GM18868 (cell line): ENCODE measurements at regions not wholly inside any gene's neighbourhood (a gene's known extent, or its start where the extent isn't known, plus 50 kb on each side); places are given as distances from the start of the nearest gene placed in this dataset.

Source experiments
- ATAC-seq: cut with Tn5 transposase; IDR thresholded peaks from one replicate; pipeline ENCODE4 v1.9.1; 2021; ENCODE audit warnings: mild to moderate bottlenecking, moderate library complexity; ENCODE audit not compliant: unreplicated experiment

GRCh38 chr13:82740442-82740841 is 1141.8 kb downstream of the SLITRK1 start:
- no peak for ATAC-seq

GRCh38 chr13:82739881-82740280 is 1142.4 kb downstream of the SLITRK1 start:
- no peak for ATAC-seq

- no peak for ATAC-seq
Observed at GRCh38 chr13:82729401-82729800, 1152.9 kb downstream of the SLITRK1 start.

GRCh38 chr13:82720986-82721385 is 1161.3 kb downstream of the SLITRK1 start:
- no peak for ATAC-seq

GRCh38 chr13:82719987-82720386 is 1162.3 kb downstream of the SLITRK1 start:
- ATAC-seq: no peak

- ATAC-seq: no peak
Observed at GRCh38 chr13:82717249-82717648, 1165.0 kb downstream of the SLITRK1 start.

- ATAC-seq: no peak
Observed at GRCh38 chr13:82713687-82714405, 1168.4 kb downstream of the SLITRK1 start.

GRCh38 chr13:82702513-82702912 is 1179.8 kb downstream of the SLITRK1 start:
- no peak for ATAC-seq

GRCh38 chr13:82701020-82701419 is 1181.3 kb downstream of the SLITRK1 start:
- no peak for ATAC-seq

- no peak for ATAC-seq
Observed at GRCh38 chr13:82698941-82699340, 1183.3 kb downstream of the SLITRK1 start.

- ATAC-seq: no peak
Observed at GRCh38 chr13:82698383-82698782, 1183.9 kb downstream of the SLITRK1 start.

- ATAC-seq: no peak
Observed at GRCh38 chr13:82693607-82694006, 1188.7 kb downstream of the SLITRK1 start.

GRCh38 chr13:82688400-82688994 is 1193.8 kb downstream of the SLITRK1 start:
- peak; percentile 78 for ATAC-seq

GRCh38 chr13:82687884-82688283 is 1194.4 kb downstream of the SLITRK1 start:
- ATAC-seq: peak; percentile 10

- ATAC-seq: no peak
Observed at GRCh38 chr13:82681535-82681934, 1200.7 kb downstream of the SLITRK1 start.

- no peak for ATAC-seq
Observed at GRCh38 chr13:82678052-82678451, 1204.2 kb downstream of the SLITRK1 start.

- no peak for ATAC-seq
Observed at GRCh38 chr13:82675024-82675423, 1207.2 kb downstream of the SLITRK1 start.

GRCh38 chr13:82674546-82674945 is 1207.7 kb downstream of the SLITRK1 start:
- ATAC-seq: no peak

- no peak for ATAC-seq
Observed at GRCh38 chr13:82672248-82672647, 1210.0 kb downstream of the SLITRK1 start.

- no peak for ATAC-seq
Observed at GRCh38 chr13:82664183-82664582, 1218.1 kb downstream of the SLITRK1 start.

- ATAC-seq: no peak
Observed at GRCh38 chr13:82661126-82661525, 1221.1 kb downstream of the SLITRK1 start.

GRCh38 chr13:82658811-82659210 is 1223.5 kb downstream of the SLITRK1 start:
- ATAC-seq: no peak

- ATAC-seq: no peak
Observed at GRCh38 chr13:82657471-82657870, 1224.8 kb downstream of the SLITRK1 start.
